WTC11 (cell line): ENCODE measurements at regions not wholly inside any gene's neighbourhood (a gene's known extent, or its start where the extent isn't known, plus 50 kb on each side); places are given as distances from the start of the nearest gene placed in this dataset.

Experiments used
- ATF2 ChIP-seq: sonication (generic); formaldehyde crosslinking; IDR thresholded peaks from 2 replicates; pipeline ENCODE4 v1.8.1; 2022; ENCODE audit warnings: low read depth, missing genetic modification reagents, borderline replicate concordance
- MAX ChIP-seq: sonication (generic); formaldehyde crosslinking; IDR thresholded peaks from 2 replicates; pipeline ENCODE4 v1.8.0; 2022; ENCODE audit warnings: mild to moderate bottlenecking, missing genetic modification reagents

DNA sequence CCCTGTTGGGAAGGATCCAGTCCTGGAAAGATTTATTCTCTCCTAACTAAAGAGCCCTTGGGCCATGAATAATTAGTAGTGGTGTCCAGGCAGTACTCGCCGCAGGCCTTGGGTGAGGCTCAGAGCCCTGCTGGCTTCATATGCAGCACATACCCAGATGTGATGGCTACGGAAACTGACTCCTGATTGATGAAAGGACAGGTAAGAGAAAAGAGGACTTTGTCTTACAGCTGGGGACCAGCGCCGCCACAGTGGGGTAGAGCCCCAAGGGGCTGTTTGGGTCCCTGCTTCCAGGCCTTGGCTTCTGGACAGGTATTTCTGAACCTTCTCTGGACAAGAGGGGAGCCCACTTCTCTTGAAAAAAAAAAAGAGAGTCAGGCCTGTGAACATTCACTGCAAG, 1680.8 kb downstream of the EFNB2 start:
- TF ChIP-seq MAX (CRISPR knock-in tag) (no peak), ATF2 (CRISPR knock-in tag) (no peak)
